ENCODE measurements at regions not wholly inside any gene's neighbourhood (a gene's known extent, or its start where the extent isn't known, plus 50 kb on each side); places are given as distances from the start of the nearest gene placed in this dataset.

DNA sequence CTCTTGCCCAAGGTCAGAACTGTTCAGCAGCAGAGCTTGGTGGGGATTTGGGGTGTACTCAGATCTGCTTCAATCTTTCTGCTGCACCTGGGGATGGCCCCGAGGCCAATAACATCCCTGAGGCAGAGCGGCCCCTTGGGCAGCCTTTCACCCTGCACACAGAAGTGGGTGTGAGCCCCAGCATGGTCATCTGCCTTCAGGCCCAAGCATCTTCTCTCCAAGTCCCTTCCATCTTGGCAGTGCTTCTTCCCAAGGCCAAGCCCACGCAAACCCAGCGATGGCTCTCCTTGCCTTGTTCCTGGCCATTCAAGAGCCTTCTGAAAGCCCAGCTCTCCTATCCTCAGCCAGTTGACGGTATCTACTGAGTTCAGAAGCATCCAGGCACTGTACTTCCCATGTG is 172.9 kb downstream of the INHBB start:
- no peak for DNase-seq

GRCh38 chr2:120519469-120519868 is 173.5 kb downstream of the INHBB start:
- no peak for DNase-seq

DNA sequence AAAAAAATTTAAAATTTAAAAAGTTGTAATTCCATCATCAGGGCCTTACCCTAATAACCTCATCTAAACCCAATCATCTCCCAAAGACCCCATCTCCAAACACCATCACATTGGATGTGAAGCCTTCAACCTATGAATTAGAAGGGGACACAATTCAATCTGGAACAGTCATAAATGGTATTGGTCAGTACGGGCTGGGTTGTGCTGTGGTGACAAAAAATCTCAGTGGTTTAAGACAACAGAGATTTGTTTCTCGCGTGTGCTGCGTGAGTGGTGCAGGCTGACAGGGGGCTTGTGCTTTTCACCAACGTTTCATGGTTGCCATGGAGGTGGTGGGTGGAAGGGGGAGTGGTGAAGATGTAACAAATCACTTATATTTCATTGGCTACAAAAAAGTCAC is 174.5 kb downstream of the INHBB start:
- no peak for DNase-seq

- no peak for DNase-seq
Measured at GRCh38 chr2:120520929-120521912, 175.3 kb downstream of the INHBB start.

DNA sequence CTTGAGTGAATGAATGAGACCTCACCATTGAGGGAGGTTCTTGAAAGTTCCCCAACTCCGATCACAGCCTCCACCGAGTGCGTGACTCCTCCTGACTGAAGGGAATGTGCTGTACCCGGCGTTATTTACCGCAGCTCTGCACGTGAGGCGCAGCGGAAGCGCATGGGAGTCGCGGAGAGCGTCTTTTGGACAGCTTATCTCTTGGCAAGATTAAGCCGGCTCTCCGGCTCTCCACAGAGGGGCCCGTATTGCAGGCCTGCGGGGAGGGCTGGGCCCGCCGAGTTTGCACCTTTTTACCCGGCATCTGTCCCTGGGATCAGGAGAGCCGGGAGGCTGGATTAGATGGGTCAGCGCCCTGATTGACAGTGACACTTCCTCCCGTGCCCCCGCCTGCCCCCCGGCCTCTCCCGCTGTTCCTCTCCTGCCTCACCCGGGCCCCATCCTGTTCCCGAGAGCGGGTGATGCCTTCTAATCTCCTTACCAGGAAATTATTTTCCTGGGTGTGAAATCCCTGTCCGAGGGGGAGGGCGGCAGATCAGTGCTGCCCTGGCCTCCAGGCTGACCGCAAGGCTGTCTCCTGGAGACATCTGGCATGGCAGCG is 176.3 kb downstream of the INHBB start:
- no peak for DNase-seq

DNA sequence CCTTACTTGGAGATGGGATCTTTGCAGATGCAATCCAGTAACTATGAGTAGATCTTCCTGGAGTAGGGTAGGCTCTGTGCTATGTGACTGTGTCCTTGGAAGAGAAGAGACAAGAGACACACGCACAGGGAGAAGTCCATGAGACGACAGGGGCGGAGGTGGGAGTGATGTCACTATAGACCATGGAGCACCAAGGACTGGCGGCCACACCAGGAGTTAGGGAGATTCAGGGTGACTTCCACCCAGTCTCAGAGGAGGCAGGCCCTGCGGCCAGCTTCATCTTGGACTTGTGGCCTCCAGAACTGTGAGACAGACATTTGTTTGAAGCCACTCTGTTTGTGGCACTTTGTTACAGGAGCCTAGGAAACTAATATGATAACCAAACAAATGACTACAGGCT is 177.8 kb downstream of the INHBB start:
- no peak for DNase-seq

GRCh38 chr2:120524174-120524573 is 178.2 kb downstream of the INHBB start:
- no peak for DNase-seq

DNA sequence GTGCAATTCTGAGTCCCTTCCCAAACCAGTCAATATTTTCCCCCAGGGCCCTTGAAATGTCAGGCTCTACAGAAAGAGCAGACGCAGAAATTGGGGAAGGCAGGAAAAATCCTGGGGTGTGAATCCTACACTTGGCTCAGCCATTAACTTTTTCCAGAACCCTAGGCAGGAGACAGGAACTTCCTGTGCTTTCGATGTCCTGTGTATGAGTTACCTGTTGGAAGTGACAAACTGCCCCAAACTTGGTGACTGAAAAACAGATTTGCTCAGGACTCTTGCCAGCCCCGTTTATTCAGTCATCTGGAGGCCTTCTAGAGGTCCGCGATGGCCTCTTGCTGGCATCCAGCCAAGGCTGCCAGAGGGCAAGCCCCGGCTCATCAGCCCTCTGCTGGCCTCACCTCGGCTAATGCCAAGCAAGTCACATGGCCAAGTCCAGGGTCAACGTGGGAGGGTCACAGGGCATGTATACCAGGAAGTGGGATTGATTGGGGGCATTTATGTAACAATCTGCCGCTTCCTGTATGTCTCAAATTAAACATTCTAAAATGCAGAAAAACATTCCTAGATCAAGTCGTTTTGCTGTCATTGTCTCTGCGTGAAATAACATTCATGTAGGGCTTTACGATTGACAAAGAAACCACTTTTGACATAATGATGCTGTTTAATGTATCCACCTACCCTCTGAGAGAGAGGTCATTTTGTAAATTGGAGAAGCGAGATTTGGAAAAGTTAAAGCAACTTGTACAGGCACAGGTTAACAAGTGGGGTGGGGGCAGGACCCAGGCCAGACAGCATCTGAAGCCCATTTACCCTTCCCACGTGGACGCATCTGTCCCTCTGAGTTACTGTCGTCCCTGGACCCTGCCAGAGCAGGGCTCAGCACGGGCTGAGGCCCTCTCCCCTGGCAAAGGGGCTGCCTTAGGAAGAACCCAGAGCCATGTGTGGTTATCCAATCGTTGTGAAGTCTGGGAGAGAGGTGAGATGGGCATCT is 179.4 kb downstream of the INHBB start:
- DNase-seq: no peak

- DNase-seq: no peak
Measured at GRCh38 chr2:120526047-120526562, 180.2 kb downstream of the INHBB start.

- no peak for DNase-seq
Measured at GRCh38 chr2:120526997-120527945, 181.3 kb downstream of the INHBB start.

- no peak for DNase-seq
Measured at GRCh38 chr2:120528051-120528692, 182.2 kb downstream of the INHBB start.

GRCh38 chr2:120528693-120529076 is 182.7 kb downstream of the INHBB start:
- no peak for DNase-seq

- DNase-seq: no peak
Measured at GRCh38 chr2:120530781-120531180, 184.8 kb downstream of the INHBB start.

GRCh38 chr2:120531365-120531764 is 185.4 kb downstream of the INHBB start:
- no peak for DNase-seq

DNA sequence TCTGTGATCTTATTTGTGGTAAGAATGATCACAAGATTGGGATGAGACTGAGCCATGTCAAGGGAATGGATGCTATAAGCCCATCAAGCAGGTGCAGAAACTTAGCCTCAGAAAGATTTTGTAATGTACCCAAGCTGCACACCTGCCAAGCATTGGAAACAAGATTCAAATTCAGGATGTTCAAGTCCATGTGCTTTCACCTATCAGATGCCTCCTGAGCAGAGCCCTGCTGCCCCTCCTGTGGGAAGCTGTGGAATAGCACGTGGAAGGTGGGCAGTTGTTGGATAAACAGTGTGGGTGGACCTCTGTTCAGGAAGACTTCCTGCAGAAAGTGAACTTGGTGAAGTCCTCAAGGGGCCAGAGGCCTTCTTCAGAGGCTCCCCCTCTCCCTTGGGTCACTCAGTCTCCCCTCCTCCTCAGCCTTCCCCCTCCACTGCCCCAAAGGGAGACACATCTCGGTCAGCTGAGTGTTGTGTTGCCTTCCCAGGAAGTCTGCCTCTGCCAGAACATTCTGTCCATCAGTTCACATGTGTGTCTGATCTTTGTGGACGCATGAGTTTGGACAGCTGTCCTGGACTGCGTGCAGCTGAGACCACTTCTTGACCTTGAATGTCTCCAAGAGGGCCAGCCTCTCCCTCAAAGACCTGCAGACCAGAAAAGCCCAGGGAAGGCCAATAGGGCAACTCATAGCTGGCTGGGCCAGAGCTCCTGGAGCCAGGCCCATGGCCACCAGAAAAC is 186.1 kb downstream of the INHBB start:
- DNase-seq: no peak

- DNase-seq: no peak
Measured at GRCh38 chr2:120533625-120534024, 187.7 kb downstream of the INHBB start.

DNA sequence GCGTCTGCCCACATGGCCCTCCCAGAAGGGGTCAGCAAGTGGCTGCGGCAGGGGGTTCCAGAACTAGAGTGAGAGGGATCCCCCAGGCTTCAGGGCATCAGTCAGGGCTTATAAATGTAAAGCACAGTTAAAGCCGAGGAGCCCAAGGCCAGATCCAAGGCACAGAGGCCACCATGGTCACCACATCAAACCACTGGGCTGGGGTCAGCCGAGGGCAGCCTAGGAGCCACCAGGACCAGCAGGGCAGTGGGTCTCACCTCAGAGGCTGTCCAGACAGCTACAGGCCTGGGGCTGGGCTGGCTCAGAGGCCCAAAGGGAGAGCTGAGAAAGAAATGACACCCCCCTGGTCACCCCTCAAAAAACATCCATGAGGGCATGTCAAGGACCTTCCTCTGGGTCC is 188.5 kb downstream of the INHBB start:
- DNase-seq: no peak

- DNase-seq: no peak
Measured at GRCh38 chr2:120535081-120535480, 189.1 kb downstream of the INHBB start.

GRCh38 chr2:120536141-120536540 is 190.2 kb downstream of the INHBB start:
- DNase-seq: no peak
